ENCODE measurements at regions not wholly inside any gene's neighbourhood (a gene's known extent, or its start where the extent isn't known, plus 50 kb on each side); places are given as distances from the start of the nearest gene placed in this dataset.
"Not testable (repeated sequence)": the region's sequence is repeated elsewhere in the genome, so short reads cannot be mapped to it uniquely, and the experiment has no call there.

DNA sequence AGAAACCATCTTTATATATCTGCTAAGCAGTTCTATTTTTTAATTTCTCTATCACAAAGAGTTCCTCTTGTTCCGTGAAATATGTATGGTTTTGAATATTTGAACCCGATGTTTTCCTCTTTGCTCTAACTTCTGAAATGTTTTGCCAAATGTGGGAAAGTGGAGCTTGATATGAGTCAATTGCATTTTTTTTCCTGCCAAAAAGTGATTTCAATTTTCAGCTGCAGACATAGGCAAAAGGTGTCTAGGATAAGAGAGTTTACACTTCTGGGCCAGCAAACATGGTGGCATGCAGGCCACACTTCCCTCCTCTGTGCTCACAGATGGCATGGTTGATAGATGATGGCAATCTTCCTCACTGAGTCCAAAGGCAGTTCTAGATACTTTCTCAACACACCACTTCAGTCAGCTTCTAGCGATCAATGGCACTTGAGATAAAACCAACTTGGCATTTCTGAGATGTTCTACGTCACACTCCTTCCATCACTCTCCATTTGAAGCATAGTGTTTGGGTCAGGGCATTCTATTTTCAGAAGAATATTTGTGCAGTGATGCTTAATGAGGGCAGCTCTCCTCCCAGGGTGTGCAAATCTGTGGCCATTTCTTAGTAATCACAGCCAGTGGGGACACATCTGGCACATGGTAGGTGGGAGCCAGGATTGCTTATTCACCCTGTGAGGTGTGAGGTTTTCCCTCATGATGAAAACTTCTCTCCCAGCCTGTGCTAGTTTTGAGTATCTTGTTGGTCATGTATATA is 54.4 kb upstream of the SCAF4 start:
- Mint-ChIP-seq H3K4me3 (no peak overlapping the region), H3K36me3 (ENCODE audit: low read depth) (no peaks in the 10 kb centered on the region), H3K4me1 (ENCODE audit: low read depth) (no peaks in the 10 kb centered on the region), H3K27me3 (ENCODE audit: insufficient read depth) (no peaks in the 10 kb centered on the region), H3K27ac (no peak overlapping the region), H3K9me3 (no peaks in the 10 kb centered on the region)
- TF ChIP-seq CTCF (IDR thresholded peaks at IDR 0.05) = peak; percentile 60
- DNase-seq = no peak

DNA sequence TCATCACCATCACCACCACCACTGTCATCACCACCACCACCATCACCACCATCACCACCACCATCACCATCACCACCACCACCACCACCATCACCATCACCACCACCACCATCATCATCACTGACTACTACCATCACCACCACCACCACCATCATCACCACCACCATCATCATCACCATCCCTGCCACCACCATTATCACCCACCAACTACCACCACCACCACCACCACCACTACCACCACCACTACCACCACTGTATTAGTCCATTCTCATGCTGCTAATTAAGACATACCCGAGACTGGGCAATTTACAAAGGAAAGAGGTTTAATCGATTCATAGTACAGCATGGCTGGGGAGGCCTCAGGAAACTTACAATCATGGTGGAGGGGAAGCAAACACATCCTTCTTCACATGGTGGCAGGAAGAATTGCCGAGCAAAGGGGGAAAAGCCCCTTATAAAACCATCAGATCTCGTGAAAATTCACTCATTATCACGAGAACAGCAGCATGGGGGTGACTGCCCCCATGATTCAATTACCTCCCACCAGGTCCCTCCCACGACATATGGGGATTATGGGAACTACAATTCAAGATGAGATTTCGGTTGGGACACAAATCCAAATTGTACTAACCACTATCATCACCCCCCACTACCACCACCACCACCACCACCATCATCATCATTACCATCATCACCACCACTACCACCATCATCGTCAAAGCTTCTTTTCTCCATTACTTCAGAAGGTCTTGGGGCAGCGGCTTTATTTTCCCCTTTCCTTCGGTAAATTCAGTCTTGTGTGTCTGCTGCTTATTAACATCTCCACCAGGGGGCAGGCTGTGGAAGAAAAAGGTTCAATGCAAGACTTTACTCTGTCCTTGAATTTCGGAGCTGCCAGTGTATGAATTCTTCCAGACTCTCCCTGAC is 53.6 kb upstream of the SCAF4 start:
- peak; percentile 70 for DNase-seq
- not testable (repeated sequence) for H3K4me3 Mint-ChIP-seq; H3K27ac Mint-ChIP-seq; H3K4me1 Mint-ChIP-seq (ENCODE audit: low read depth); H3K36me3 Mint-ChIP-seq (ENCODE audit: low read depth); H3K9me3 Mint-ChIP-seq; H3K27me3 Mint-ChIP-seq (ENCODE audit: insufficient read depth)
- peak; percentile 85 for TF ChIP-seq CTCF (IDR thresholded peaks at IDR 0.05)

- Mint-ChIP-seq H3K36me3 (ENCODE audit: low read depth) (no peaks in the 10 kb centered on the region), H3K27me3 (ENCODE audit: insufficient read depth) (0 out of 2 replicates have a peak, but pooled peaks cover 2% of the 10 kb centered on the region), H3K27ac (no peak overlapping the region), H3K4me3 (no peak overlapping the region), H3K4me1 (ENCODE audit: low read depth) (no peaks in the 10 kb centered on the region), H3K9me3 (no peaks in the 10 kb centered on the region)
- TF ChIP-seq CTCF (IDR thresholded peaks at IDR 0.05) = no peak
- DNase-seq = peak; percentile 4
These were observed 49.8 kb upstream of the SCAF4 start for GRCh38 chr21:31781737-31782136.

Measured in HFFc6 (cell line).